ENCODE measurements at regions not wholly inside any gene's neighbourhood (a gene's known extent, or its start where the extent isn't known, plus 50 kb on each side); places are given as distances from the start of the nearest gene placed in this dataset.

GRCh38 chr14:104289507-104289906, 151.1 kb downstream of the KIF26A start:
- Histone ChIP-seq H3K27me3 (ENCODE audit: control insufficient read depth, insufficient read depth, low read length) (no peaks in the 10 kb centered on the region), H3K4me2 (ENCODE audit: low read length) (no peak overlapping the region), H3K4me3 (ENCODE audit: low read length) (no peak overlapping the region), H3K9ac (ENCODE audit: low read depth, low read length) (no peak overlapping the region), H3K9me3 (replicated peaks; ENCODE audit: low read length) (peaks cover 4% of the 10 kb centered on the region), H3K36me3 (ENCODE audit: insufficient read depth, low read length) (no peaks in the 10 kb centered on the region), H3K4me1 (ENCODE audit: control insufficient read depth, insufficient read depth, low read length) (no peaks in the 10 kb centered on the region)

GRCh38 chr14:104290058-104290667, 151.8 kb downstream of the KIF26A start:
- Histone ChIP-seq H3K4me2 (ENCODE audit: low read length) (no peak overlapping the region), H3K9ac (ENCODE audit: low read depth, low read length) (no peak overlapping the region), H3K36me3 (ENCODE audit: insufficient read depth, low read length) (no peaks in the 10 kb centered on the region), H3K9me3 (replicated peaks; ENCODE audit: low read length) (peaks cover 4% of the 10 kb centered on the region), H3K27me3 (ENCODE audit: control insufficient read depth, insufficient read depth, low read length) (no peaks in the 10 kb centered on the region), H3K4me1 (ENCODE audit: control insufficient read depth, insufficient read depth, low read length) (no peaks in the 10 kb centered on the region), H3K4me3 (ENCODE audit: low read length) (no peak overlapping the region)

GRCh38 chr14:104290756-104291122, 152.4 kb downstream of the KIF26A start:
- no peak overlapping the region for H3K9ac ChIP-seq (ENCODE audit: low read depth, low read length)
- peaks cover 4% of the 10 kb centered on the region for H3K9me3 ChIP-seq (replicated peaks; ENCODE audit: low read length)
- H3K27me3 ChIP-seq (ENCODE audit: control insufficient read depth, insufficient read depth, low read length) = no peaks in the 10 kb centered on the region
- no peaks in the 10 kb centered on the region for H3K4me1 ChIP-seq (ENCODE audit: control insufficient read depth, insufficient read depth, low read length)
- no peaks in the 10 kb centered on the region for H3K36me3 ChIP-seq (ENCODE audit: insufficient read depth, low read length)
- no peak overlapping the region for H3K4me2 ChIP-seq (ENCODE audit: low read length)
- no peak overlapping the region for H3K4me3 ChIP-seq (ENCODE audit: low read length)

GRCh38 chr14:104291123-104292000, 153.0 kb downstream of the KIF26A start:
- no peak overlapping the region for H3K4me3 ChIP-seq (ENCODE audit: low read length)
- no peaks in the 10 kb centered on the region for H3K4me1 ChIP-seq (ENCODE audit: control insufficient read depth, insufficient read depth, low read length)
- H3K9ac ChIP-seq (ENCODE audit: low read depth, low read length) = no peak overlapping the region
- peaks cover 4% of the 10 kb centered on the region for H3K9me3 ChIP-seq (replicated peaks; ENCODE audit: low read length)
- no peak overlapping the region for H3K4me2 ChIP-seq (ENCODE audit: low read length)
- H3K27me3 ChIP-seq (ENCODE audit: control insufficient read depth, insufficient read depth, low read length) = no peaks in the 10 kb centered on the region
- H3K36me3 ChIP-seq (ENCODE audit: insufficient read depth, low read length) = no peaks in the 10 kb centered on the region

GRCh38 chr14:104292084-104292970, 153.9 kb downstream of the KIF26A start:
- Histone ChIP-seq H3K4me3 (ENCODE audit: low read length) (no peak overlapping the region), H3K9ac (ENCODE audit: low read depth, low read length) (no peak overlapping the region), H3K4me2 (ENCODE audit: low read length) (no peak overlapping the region), H3K9me3 (replicated peaks; ENCODE audit: low read length) (peaks cover 4% of the 10 kb centered on the region), H3K4me1 (ENCODE audit: control insufficient read depth, insufficient read depth, low read length) (no peaks in the 10 kb centered on the region), H3K27me3 (ENCODE audit: control insufficient read depth, insufficient read depth, low read length) (no peaks in the 10 kb centered on the region), H3K36me3 (ENCODE audit: insufficient read depth, low read length) (no peaks in the 10 kb centered on the region)

- Histone ChIP-seq H3K36me3 (ENCODE audit: insufficient read depth, low read length) (no peaks in the 10 kb centered on the region), H3K9me3 (replicated peaks; ENCODE audit: low read length) (peaks cover 4% of the 10 kb centered on the region), H3K27me3 (ENCODE audit: control insufficient read depth, insufficient read depth, low read length) (no peaks in the 10 kb centered on the region), H3K4me3 (ENCODE audit: low read length) (no peak overlapping the region), H3K4me1 (ENCODE audit: control insufficient read depth, insufficient read depth, low read length) (no peaks in the 10 kb centered on the region), H3K4me2 (ENCODE audit: low read length) (no peak overlapping the region), H3K9ac (ENCODE audit: low read depth, low read length) (no peak overlapping the region)
Measured at GRCh38 chr14:104293231-104293841, 154.9 kb downstream of the KIF26A start.

- Histone ChIP-seq H3K4me1 (ENCODE audit: control insufficient read depth, insufficient read depth, low read length) (no peaks in the 10 kb centered on the region), H3K9ac (ENCODE audit: low read depth, low read length) (no peak overlapping the region), H3K27me3 (ENCODE audit: control insufficient read depth, insufficient read depth, low read length) (no peaks in the 10 kb centered on the region), H3K4me2 (ENCODE audit: low read length) (no peak overlapping the region), H3K9me3 (replicated peaks; ENCODE audit: low read length) (peaks cover 4% of the 10 kb centered on the region), H3K36me3 (ENCODE audit: insufficient read depth, low read length) (no peaks in the 10 kb centered on the region), H3K4me3 (ENCODE audit: low read length) (no peak overlapping the region)
Measured at GRCh38 chr14:104293851-104294627, 155.7 kb downstream of the KIF26A start.

GRCh38 chr14:104294628-104294982, 156.2 kb downstream of the KIF26A start:
- H3K4me2 ChIP-seq (ENCODE audit: low read length) = no peak overlapping the region
- H3K36me3 ChIP-seq (ENCODE audit: insufficient read depth, low read length) = no peaks in the 10 kb centered on the region
- no peaks in the 10 kb centered on the region for H3K27me3 ChIP-seq (ENCODE audit: control insufficient read depth, insufficient read depth, low read length)
- no peaks in the 10 kb centered on the region for H3K4me1 ChIP-seq (ENCODE audit: control insufficient read depth, insufficient read depth, low read length)
- H3K9me3 ChIP-seq (replicated peaks; ENCODE audit: low read length) = peaks cover 4% of the 10 kb centered on the region
- H3K9ac ChIP-seq (ENCODE audit: low read depth, low read length) = no peak overlapping the region
- H3K4me3 ChIP-seq (ENCODE audit: low read length) = no peak overlapping the region

GRCh38 chr14:104294983-104295680, 156.7 kb downstream of the KIF26A start:
- no peaks in the 10 kb centered on the region for H3K36me3 ChIP-seq (ENCODE audit: insufficient read depth, low read length)
- peaks cover 4% of the 10 kb centered on the region for H3K9me3 ChIP-seq (replicated peaks; ENCODE audit: low read length)
- H3K4me1 ChIP-seq (ENCODE audit: control insufficient read depth, insufficient read depth, low read length) = no peaks in the 10 kb centered on the region
- H3K27me3 ChIP-seq (ENCODE audit: control insufficient read depth, insufficient read depth, low read length) = no peaks in the 10 kb centered on the region
- H3K9ac ChIP-seq (ENCODE audit: low read depth, low read length) = no peak overlapping the region
- no peak overlapping the region for H3K4me3 ChIP-seq (ENCODE audit: low read length)
- no peak overlapping the region for H3K4me2 ChIP-seq (ENCODE audit: low read length)

GRCh38 chr14:104295681-104296387, 157.4 kb downstream of the KIF26A start:
- no peaks in the 10 kb centered on the region for H3K9me3 ChIP-seq (replicated peaks; ENCODE audit: low read length)
- no peak overlapping the region for H3K9ac ChIP-seq (ENCODE audit: low read depth, low read length)
- H3K4me1 ChIP-seq (ENCODE audit: control insufficient read depth, insufficient read depth, low read length) = no peaks in the 10 kb centered on the region
- H3K4me2 ChIP-seq (ENCODE audit: low read length) = no peak overlapping the region
- H3K36me3 ChIP-seq (ENCODE audit: insufficient read depth, low read length) = no peaks in the 10 kb centered on the region
- no peak overlapping the region for H3K4me3 ChIP-seq (ENCODE audit: low read length)
- no peaks in the 10 kb centered on the region for H3K27me3 ChIP-seq (ENCODE audit: control insufficient read depth, insufficient read depth, low read length)
